Activated CD4-positive, alpha-beta T cell treated with anti-CD3 and anti-CD28 coated beads, Interleukin-2, Interleukin-4, amounts not matched to agents 100 ng/mL and 50 ng/mL, durations not matched to agents 16 hours and 8 hours (primary cell): ENCODE measurements at regions not wholly inside any gene's neighbourhood (a gene's known extent, or its start where the extent isn't known, plus 50 kb on each side); places are given as distances from the start of the nearest gene placed in this dataset.

Experiments
- DNase-seq: peaks from one replicate; pipeline ENCODE4 v3.0.0-alpha.2; 2020; ENCODE audit warnings: low spot score

DNA sequence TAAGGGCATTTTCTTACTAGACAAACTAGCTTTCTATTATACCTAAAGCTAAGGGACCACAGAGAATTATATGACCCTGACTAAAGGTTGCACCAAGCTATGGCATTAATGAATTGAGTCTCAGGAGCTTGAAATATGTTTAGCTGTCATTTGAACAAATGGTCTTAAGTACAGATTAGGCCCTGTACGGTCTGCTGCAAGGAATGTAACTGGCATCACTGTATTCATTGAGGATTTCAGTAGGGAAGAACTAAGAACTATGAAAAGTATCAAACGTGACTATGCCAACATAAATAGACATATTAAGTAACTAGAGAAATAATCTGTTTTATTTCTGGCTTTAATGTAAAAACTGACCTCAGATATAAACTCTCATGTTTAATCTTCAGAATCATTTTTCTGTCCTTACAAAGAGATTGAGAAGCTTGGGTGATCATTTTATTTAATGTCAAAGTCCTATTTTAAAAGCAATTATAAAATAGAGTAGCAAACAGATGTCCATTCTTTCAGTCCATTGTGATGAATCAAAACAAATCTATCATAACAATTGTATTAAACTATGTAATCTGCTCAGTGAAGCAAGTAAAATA, 845.9 kb downstream of the MAT2B start:
- no peak for DNase-seq

DNA sequence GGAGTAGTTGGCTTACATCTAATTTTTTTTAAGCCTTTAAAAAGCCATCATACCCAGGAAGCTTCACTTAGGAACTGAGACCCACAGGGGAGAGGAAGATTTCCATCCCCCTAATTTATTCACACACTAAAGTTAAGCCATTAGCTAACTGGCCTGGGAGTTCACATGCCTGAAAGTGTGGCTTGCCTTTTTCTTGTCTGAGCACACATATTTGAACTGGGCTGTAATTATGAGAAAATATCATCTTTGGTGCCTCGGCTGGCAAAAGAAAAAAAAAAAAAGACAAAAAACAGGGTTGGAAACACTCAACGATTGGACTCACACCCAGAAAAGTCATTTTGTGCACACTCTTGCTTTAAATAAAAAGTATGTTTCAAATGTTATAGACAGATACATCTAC, 847.3 kb downstream of the MAT2B start:
- DNase-seq = no peak

DNA sequence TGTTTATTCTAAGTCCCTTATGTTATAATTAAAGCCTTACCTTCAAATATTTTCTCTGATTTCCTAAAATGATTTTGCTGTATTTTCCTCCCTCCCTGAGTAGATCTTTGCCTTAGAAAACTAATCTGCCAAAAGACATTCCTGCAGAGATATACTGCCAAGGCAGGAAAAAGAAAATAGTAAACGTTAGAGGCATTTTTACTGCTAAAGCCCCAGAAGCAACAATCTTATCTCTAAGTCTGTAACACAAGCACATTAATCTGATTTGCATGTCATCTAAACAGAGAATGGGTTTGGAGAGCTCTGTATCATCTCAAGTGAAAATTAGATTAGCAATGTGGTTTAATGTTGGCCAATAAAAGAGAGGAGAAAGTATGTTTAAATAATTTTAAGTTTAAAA, 847.7 kb downstream of the MAT2B start:
- no peak for DNase-seq

DNA sequence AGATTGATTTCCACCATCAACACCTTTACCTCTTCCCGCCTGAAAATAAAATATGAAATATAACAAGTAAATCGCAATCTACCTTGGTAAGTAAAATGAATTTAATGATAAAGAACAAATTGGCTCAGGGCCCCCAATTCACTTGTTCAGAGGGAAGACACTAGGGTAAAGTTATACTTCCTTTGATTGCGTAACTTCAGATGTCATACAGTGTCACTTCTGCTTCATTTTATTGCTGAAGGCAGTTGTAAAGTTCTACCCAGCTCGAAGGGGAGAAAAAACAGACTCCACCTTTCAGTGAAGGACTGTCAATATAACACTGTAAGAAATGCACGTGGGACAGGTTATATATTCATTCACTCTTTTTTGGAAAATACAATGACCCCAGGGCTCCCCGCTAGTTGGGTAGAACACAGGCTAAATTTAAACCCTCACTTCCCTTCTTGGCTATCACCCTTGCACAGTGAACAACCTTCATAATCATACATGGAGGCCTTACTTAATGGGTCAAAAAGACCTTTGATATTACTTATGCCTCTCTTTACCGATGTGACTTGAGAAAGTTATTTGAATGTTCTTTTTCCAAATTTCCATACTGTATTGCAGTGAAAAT, 848.8 kb downstream of the MAT2B start:
- DNase-seq = no peak

DNA sequence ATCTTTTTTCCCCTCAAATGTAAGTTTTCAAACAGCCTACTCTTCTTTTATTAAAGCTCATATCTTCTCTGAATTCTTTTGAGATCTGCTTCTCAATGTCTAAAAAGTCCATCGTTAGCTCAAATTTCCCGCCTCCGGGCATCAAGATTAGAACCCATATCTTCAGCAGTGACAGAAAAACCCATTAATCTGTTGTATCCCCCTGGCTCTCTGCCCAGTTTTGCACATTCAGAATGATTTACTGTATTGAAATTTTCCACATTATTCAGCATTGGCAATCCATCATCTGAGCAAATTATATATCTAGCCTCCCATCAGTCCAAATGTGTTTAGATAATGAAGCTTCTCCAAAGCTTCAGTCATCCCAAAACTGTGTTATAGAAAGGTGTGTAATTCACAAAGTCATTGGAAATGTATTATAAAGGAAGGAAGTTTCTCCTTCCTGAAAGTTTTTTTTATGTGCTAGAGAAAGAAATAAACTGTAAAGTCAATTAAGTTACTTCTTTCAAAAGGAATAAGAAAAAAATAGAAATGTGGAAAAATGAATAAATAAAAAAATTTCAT, 849.9 kb downstream of the MAT2B start:
- DNase-seq = no peak

DNA sequence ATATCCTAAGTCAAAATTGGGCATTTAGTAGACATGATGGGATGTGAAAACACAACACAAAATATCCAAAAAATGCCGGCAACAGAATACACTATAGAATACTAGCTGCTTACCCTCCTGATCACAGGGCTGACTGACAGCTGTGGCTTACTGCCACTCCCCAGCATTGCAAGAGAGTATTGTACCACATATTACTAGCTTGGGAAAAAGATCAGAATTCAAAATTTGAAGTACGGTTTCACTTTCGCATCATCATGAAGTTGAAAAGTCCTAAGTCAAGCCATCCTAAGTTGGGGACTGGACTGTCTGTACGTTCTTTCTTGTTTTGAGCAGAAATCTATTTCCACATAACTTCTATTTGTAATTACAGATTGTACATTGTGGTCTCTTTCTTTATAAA, 851.4 kb downstream of the MAT2B start:
- no peak for DNase-seq

DNA sequence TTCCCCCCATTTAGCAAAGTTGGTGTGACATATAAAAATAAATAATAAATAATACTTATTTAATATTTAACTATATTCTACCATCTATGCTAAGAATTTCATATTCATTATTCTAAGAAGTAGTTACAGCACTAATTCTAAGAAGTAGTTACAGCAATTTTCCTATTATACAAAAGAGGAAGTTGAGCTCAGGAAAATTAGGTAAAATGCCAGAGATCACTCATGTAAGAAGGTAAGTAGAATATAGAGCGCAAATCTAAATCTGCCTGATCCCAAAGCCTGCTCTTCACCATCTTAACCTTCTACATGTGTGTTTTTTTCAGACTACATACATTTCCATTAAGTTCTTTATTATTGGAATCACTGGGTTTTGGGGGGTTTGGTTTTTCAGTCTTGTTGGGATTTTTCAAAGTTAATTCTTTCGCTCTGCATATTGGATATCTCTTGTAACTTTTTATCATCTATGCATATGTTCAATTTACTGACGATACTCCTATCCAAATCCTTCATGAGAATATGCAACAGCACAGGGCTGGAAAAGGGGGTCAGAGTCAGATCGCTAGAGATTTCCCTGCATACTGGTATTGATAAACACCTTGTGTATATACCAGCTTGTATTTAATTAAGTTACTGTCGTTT, 852.1 kb downstream of the MAT2B start:
- DNase-seq = no peak

DNA sequence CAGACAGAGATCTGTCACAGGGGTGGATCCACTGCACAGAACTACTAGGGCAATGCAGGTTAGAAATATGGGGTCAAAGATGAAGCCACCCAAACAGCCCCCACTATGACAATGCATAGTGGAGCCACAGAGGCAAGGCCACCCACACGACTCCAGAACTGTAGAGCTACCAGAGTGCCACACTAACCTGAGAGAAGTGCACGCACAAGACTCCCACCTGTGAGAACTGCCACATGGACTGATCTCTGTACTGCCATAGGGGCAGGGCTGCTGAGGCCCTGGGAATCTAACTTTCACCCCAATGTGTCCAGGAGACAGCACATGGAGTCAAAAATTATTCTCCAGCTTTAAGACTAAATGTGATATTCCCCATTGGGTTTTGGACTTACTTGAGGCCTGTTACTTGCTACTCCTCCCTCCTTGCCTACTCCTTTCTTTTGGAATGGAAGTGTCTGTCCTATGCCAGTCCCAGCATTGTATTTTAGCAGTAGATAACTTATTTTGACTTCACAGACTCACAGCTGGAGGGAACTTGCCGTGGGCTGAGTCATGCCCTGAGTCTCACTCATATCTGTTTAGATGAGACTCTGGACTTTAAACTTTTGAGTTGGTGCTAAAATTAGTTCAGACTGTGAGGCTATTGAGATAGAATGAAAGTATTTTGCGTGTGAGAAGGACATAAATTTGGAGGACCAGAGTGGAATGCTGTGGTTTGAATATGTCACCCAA, 853.3 kb downstream of the MAT2B start:
- no peak for DNase-seq

DNA sequence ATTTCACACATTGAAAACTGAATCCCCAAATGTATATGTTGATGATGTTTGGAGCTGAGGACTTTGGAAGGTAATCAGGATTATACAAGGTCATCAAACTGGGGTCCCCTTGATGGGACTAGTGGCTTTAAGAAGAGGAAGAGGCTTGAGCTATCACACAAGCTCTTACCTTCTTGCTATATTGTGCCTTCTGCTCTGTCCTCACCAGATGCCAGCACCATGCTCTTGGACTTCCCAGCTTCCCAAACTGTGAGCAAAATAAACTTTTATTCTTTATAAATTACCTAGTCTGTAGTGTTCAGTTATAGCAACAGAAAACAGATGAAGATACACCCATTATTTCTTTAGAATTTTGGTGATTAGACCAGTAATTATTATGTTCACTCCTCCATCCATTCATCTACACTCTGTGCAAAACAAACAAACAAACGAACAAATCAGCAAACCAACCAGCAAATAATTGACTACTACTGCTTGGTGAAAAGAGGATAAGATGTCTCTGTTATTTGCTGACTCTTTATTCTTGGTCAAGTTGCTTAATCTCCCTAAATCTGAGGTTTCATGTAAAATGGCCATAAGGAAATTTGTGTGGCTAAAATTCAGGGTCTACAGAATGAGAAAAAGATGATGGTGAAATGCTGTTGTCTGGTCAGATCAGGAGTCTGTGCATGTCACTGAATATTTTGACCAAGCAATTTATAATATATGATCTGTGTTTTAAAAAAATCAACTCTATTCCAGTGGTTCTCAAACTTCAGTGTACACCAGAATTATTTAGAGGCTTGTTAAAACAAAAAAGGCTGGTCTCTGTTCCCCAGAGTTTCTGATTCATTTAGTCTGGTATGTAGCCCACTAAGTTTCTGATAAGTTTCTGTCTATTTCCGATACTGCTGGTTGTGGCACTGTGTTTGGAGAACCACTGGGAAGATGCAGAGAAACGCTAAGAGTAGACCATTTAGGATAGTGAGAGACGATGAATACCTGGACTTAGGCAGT, 854.1 kb downstream of the MAT2B start:
- DNase-seq = no peak

DNA sequence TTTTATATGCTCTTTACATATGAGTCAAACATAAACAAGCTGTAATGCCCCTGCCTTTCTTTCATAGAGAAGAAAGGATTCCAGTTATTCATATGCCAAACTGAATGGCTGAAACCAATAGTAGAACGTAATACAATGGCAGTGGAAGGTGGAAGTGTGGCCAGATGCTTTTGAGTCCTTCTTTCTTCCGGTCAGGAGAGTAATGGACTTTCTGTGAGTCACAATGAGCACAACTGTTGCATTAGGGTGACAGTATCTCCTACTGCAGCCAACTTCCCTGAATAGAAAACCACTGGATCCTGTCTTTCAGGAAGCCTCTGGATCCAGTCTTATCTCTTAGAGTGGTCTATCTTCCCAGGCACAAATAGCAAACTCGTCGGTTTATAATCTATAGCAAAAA, 855.2 kb downstream of the MAT2B start:
- no peak for DNase-seq

DNA sequence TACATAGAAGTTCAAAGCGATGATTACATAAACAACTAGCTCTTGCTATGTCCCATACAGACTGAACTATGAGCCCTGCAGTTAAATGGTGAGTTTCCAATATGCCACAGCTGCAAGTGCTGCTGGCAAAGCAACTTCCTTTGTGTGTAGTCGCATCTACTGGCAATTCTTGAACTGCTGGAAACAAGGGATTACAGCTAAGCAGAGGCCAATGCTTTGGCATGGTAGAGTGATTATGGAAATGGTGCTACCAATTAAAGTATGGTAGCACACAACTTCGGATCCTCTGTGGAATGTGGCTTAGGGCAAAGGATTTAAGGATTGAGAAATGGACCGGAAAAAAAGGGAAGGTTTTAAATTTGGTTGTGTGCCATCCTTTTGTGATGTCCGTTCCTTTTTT, 856.6 kb downstream of the MAT2B start:
- DNase-seq = no peak

DNA sequence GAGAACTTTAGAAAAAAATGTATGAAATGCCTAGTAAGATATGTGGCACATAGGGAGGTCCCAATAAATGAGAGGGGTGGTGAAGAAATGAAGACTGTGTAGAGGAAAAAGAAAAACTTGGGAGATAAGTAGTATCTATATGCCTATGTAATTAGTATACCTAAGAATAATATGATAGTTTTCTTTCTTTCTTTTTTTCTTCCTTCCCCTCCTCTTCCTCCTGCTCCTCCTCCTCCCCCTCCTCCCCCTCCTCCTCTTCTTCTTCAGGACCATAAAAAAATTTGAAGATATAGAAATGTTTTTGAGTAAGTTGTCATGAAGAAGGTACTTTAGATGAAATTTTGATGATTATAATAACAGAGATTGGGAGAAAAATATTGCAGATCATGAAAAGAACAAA, 857.4 kb downstream of the MAT2B start:
- DNase-seq = no peak

DNA sequence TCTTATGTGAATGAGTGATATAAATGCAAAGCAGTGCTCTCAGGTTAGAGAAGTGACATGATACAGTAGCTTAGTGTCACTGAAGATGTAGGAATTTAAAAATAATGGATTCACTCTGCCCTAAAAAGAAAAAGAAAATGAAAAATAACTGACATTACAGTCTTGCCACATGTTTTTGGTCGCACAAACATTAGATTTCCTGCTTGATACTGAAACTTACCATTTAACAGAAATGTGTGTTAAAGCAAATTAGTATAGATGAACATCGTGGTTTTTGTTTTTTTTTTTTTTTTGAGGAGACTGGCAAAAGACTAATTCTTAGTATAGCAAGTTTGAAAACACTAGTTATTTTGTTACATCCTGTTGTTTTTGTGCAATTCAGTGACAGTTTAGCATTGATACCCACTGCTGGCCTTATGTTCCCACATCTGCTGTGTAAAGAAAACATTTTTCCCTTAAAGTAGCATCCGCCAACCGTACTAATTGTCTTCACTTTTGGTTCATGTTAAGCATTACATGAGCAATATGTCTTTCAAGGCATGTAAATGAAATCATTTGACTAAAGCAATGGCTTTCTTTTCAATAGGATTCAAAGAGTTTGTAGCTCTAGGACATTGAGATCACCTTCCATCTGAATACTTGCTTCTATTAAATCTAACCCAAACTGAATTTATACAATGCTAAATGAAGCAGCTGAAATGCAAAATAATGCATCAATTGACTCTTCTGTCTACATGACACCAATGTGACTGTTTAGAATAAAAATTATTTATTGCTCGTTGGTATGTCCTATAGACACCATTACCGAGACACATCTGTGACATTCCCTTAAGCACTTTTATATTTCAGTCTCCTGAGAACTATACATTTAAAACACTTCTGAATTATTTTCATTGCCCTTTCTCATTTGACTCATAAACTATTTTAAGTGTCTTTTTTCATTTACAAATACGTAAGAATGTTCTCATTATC, 859.1 kb downstream of the MAT2B start:
- DNase-seq = no peak

DNA sequence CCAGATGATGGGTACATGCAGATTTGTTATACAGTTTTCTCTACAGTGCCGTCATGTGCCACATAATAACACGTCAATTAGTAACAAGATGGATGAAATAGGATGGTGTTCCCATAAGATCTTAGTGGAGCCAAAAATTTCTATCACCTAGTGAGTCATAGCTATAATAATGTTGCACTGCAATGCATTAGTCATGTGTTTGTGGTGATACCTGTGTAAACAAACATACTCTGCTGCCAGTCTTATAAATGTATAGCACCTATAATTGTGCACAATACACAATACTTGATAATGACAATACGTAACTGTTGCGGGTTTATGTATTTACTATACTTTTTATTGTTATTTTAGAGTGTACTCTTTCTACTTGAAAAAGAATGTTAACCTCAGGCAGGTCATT, 865.4 kb downstream of the MAT2B start:
- no peak for DNase-seq

DNA sequence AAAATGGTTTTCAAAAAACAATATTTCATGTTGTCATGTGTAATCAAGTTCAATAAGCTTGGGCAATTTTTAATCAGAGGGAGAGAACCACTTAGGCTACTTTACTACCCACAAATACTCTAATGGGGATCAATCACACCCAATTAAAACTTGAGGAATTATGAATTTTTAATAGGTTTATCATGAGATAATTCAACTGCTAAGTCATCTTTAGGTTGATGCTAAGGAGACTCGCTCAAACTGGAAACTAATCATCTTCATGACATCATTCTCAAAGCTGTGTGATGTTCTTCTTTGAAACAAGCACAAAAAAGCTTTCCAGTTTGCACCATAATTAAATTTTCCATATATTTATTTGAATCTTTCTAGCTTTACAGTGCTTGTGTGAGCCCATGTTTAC, 867.5 kb downstream of the MAT2B start:
- DNase-seq = no peak

DNA sequence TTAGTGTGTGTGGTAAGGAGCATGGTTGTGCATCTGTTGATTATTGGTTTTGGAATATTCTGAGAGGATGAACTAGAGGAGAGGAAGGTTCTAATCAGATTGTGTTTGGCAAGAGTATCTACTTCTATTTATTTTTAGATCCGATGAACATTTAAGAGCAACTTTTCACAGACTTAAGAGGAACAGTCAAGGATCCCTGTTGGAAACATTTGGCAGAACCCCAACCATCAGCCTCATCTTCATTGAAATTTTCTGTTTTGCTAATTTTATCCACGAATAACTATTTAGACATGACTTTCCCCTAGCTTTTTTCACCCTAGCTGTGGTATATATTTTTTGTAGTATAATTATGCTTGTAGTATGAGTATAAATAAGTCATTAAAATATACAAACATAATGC, 868.5 kb downstream of the MAT2B start:
- DNase-seq = no peak

DNA sequence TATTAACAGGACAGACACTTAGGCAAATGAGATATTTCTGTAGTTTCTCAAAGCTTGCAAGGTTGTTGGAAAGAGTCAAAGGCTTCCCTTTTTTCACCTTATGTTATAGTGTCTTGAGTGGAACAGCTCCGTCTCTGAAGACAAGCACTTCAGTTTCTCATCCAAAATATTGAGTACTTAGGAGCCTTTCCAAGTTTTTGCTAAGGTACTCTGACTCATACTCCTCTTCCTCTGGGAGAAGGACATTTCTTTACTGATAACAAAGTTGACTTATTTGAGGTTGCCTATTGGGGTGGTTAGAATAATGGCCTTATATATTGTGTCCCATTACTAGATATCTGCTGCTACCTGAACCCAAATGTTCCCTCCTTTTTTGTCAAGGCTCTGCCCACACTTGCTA, 869.6 kb downstream of the MAT2B start:
- no peak for DNase-seq

DNA sequence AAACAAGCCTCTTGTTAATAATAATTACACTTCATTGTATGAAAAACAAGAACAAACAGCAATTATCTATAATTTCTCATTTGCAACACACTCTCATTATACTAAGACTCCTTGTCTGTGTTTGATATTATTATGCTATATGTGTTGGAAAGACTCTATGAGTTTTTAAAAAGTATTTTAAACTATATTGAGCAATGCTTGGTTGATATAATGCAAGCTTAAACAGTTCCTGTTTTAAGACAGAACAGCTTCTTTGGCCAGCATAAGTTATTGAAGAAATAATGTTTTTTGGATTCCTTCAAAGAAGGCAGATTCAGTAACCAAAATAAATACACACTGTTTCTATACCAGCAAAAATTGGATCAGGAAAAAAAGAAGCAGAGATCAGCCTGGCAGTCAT, 871.4 kb downstream of the MAT2B start:
- no peak for DNase-seq

DNA sequence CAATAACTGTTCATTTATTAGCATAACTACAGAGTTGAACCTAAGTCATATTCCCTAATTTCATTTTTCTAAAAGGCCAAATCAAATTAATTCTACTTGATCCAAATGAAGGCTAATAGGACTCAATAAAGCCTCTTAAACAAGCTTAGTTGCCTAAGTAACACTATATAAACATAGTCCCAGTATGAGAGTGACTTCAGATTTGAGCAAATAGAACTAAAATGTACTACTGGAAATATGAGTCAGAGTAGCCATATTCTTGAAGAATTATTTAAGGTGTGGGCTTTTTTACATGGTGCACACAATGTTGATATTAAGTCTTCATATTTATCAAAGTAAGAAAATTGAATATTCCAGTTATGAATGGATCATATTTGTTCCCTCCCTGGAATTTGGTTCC, 872.3 kb downstream of the MAT2B start:
- no peak for DNase-seq

DNA sequence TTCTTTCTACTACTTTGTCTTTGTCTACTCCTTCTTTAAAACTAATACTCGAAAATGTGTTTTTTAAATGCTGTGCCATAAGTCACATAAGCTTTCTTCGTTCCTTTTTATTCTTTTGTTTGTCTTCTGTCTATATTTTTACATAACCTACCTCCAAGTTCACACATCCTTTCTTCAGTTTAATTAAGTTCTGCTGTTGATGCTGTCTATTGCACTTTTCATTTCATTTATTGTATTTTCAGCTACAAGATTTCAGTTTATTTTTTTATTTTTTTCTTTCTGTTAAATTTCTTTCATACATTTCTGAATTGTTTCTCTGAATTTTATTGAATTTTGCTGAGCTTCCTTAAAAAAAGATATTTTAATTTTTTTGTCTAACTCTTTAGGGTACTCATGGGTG, 878.2 kb downstream of the MAT2B start:
- DNase-seq = no peak

DNA sequence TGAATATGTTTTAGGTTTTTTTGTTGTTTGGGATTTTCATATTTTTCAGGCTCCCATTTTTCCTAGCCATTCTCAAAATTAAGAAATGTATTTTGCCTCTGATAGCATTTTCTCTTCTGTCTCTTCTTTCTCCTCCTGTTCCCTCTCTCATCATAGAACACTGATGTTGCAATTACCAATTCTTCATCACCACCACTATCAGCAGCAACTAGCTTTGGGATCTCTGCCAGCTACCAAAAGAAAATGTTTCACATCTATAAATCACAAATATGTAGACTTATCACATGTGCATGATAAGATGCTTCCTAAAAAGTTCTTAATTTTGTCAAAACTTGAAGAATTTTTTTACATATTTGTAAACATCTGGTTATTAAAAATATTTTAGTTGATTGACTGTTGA, 887.1 kb downstream of the MAT2B start:
- no peak for DNase-seq
